Ascending aorta (tissue), 2 donors: ENCODE measurements at regions not wholly inside any gene's neighbourhood (a gene's known extent, or its start where the extent isn't known, plus 50 kb on each side); places are given as distances from the start of the nearest gene placed in this dataset.

Source experiments
- DNase-seq, 2 donors: peaks; one replicate each; pipeline ENCODE4 v3.0.0-alpha.2; 2019; ENCODE audit warnings: low spot score in 2 of 2
- H3K27ac ChIP-seq, 2 donors: fragments of 200-600 bp; sonication (generic); one replicate each; pipeline ENCODE4 v1.5.1; 2016 to 2017; ENCODE audit warnings: mild to moderate bottlenecking in 1 of 2
- H3K27me3 ChIP-seq: fragments of 200-600 bp; sonication (generic); one replicate; pipeline ENCODE4 v1.5.1; 2017
- H3K36me3 ChIP-seq, 2 donors: fragments of 200-600 bp; sonication (generic); one replicate each; pipeline ENCODE4 v1.5.1; 2016
- H3K4me1 ChIP-seq, 2 donors: fragments of 200-600 bp; sonication (generic); one replicate each; pipeline ENCODE4 v1.5.1; 2016 to 2017; ENCODE audit warnings: mild to moderate bottlenecking in 1 of 2
- H3K4me3 ChIP-seq, 2 donors: fragments of 200-600 bp; sonication (generic); one replicate each; pipeline ENCODE4 v1.5.1; 2016 to 2017; ENCODE audit warnings: mild to moderate bottlenecking in 1 of 2
- H3K9me3 ChIP-seq, 2 donors: fragments of 200-600 bp; sonication (generic); one replicate each; pipeline ENCODE4 v1.5.1; 2016
- intact Hi-C: fragments of 100-400 bp; cut with DNase I; formaldehyde crosslinking; loops from one replicate; pipeline ENCODE4 v1.15.1; 2023
- TF ChIP-seq, protein P1 (sequence below), 3 experiments: fragments of 200-600 bp in 2 of 3; fragments of 450-650 bp in 1 of 3; sonication (generic) in 2 of 3; IDR thresholded peaks; one replicate each; pipeline ENCODE4 v1.5.1; 2016 to 2019; ENCODE audit warnings: antibody characterized with exemption in 3 of 3, mild to moderate bottlenecking in 1 of 3, moderate library complexity in 1 of 3

- Histone ChIP-seq H3K36me3 (no peaks in the 10 kb centered on the region), H3K27ac (no peak overlapping the region), H3K9me3 (peaks cover 0 to 3% of the 10 kb centered on the region in 2 donors), H3K4me3 (no peak overlapping the region), H3K4me1 (no peaks in the 10 kb centered on the region), H3K27me3 (no peaks in the 10 kb centered on the region)
- intact Hi-C loops: no loop called here
- no peak for DNase-seq
- TF ChIP-seq, protein P1, sequence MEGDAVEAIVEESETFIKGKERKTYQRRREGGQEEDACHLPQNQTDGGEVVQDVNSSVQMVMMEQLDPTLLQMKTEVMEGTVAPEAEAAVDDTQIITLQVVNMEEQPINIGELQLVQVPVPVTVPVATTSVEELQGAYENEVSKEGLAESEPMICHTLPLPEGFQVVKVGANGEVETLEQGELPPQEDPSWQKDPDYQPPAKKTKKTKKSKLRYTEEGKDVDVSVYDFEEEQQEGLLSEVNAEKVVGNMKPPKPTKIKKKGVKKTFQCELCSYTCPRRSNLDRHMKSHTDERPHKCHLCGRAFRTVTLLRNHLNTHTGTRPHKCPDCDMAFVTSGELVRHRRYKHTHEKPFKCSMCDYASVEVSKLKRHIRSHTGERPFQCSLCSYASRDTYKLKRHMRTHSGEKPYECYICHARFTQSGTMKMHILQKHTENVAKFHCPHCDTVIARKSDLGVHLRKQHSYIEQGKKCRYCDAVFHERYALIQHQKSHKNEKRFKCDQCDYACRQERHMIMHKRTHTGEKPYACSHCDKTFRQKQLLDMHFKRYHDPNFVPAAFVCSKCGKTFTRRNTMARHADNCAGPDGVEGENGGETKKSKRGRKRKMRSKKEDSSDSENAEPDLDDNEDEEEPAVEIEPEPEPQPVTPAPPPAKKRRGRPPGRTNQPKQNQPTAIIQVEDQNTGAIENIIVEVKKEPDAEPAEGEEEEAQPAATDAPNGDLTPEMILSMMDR (IDR thresholded peaks at IDR 0.05): no peak
Observed at GRCh38 chrX:39974270-39974669, 123.5 kb downstream of the BCOR start.

DNA sequence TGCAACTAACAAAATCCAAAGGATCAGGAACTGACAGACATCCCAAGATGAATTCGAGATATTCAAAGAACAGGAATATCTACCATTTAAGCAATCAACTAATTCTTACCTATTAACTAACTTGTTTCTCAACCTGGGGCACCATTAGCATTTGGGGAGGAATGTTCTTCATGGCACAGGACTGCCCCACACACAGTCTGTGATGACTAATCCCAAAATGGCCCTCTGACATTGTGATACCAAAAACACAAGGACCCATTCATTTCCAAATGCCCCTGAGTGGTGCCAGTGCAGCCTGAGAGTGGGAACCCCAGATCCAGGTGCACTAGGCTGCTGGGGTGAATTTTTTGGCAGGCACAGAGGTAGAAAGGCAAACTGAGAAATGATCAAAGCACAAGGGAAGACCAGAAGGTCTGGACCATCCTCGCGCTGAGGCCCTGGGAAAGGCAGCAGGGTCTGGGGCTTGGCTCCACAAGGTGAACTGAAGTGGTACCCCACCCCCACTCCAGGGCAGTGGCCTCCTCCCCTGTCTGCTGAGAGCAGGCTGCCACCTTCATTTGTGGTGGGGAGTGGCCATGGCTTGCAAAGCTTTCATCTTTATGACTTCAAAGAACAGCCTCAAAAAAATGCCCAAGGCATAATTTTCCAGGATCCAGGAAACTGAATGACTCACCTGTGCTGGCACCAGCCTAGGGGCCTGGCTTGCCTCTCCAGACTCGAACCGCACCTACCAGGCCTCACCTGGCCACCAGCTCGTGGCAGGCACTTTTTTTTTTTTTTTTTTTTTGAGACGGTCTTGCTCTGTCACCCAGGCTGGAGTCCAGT, 122.4 kb downstream of the BCOR start:
- DNase-seq: no peak
- no peaks in the 10 kb centered on the region for H3K36me3 ChIP-seq
- no peaks in the 10 kb centered on the region for H3K4me1 ChIP-seq
- intact Hi-C loops: no loop called here
- H3K4me3 ChIP-seq: no peak overlapping the region
- no peak overlapping the region for H3K27ac ChIP-seq
- no peaks in the 10 kb centered on the region for H3K27me3 ChIP-seq
- peaks cover 0 to 3% of the 10 kb centered on the region in 2 donors for H3K9me3 ChIP-seq
- TF ChIP-seq, protein P1 (IDR thresholded peaks at IDR 0.05): no peak

DNA sequence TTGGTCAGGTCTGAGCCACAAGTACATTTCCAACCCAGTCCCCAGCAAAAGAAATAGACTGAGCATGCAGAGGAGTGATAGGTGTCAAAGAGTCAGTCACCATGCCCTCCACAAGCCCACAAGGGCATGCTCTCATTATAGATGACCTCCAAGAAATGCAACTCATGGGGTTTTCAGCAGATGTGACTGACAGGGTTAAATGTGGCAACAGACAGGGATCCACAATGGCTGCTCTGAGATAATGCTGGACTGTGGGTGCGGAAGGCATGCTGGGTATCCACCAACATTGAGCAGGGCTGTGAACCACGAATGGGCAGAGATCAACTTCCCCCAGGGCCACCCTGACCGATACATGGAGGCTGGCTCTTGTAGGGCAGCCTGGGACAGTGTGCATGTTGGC, 115.8 kb downstream of the BCOR start:
- intact Hi-C loops: no loop called here
- Histone ChIP-seq H3K4me1 (no peaks in the 10 kb centered on the region), H3K9me3 (no peaks in the 10 kb centered on the region), H3K4me3 (no peak overlapping the region), H3K27me3 (no peaks in the 10 kb centered on the region), H3K36me3 (no peaks in the 10 kb centered on the region), H3K27ac (no peak overlapping the region)
- TF ChIP-seq, protein P1 (IDR thresholded peaks at IDR 0.05): no peak
- DNase-seq: no peak

DNA sequence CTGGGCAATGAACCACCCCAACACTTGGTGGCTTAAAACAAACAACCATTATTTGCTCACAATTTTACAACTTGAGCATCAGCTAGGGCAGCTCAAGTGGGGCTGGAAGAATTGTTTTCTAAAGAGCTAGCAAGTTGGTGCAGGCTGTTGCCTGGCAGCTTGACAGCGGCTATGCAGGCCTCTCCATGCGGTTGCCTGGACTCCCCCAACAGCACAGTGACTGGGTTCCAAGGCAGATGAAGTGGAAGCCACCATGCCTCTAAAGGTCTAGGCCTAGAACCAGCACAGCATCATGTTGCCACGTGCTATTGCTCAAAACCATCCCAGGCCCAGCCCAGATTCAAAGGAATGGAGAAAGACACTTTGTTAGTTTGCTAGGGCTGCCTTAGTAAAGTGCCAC, 114.8 kb downstream of the BCOR start:
- H3K9me3 ChIP-seq: no peaks in the 10 kb centered on the region
- no peak overlapping the region for H3K27ac ChIP-seq
- TF ChIP-seq, protein P1 (IDR thresholded peaks at IDR 0.05): no peak
- no peaks in the 10 kb centered on the region for H3K4me1 ChIP-seq
- intact Hi-C loops: no loop called here
- H3K4me3 ChIP-seq: no peak overlapping the region
- H3K27me3 ChIP-seq: no peaks in the 10 kb centered on the region
- DNase-seq: no peak
- H3K36me3 ChIP-seq: no peaks in the 10 kb centered on the region

- no peak overlapping the region for H3K27ac ChIP-seq
- H3K9me3 ChIP-seq: no peaks in the 10 kb centered on the region
- no peaks in the 10 kb centered on the region for H3K36me3 ChIP-seq
- no peak overlapping the region for H3K4me3 ChIP-seq
- H3K4me1 ChIP-seq: no peaks in the 10 kb centered on the region
- no peaks in the 10 kb centered on the region for H3K27me3 ChIP-seq
- TF ChIP-seq, protein P1 (IDR thresholded peaks at IDR 0.05): no peak
- DNase-seq: no peak
- intact Hi-C loops: no loop called here
Observed at GRCh38 chrX:39983715-39984114, 114.0 kb downstream of the BCOR start.
